Activated T-cell treated with anti-CD3 and anti-CD28 coated beads for 1 hour (primary cell): ENCODE measurements at regions not wholly inside any gene's neighbourhood (a gene's known extent, or its start where the extent isn't known, plus 50 kb on each side); places are given as distances from the start of the nearest gene placed in this dataset.
"Not testable (repeated sequence)": the region's sequence is repeated elsewhere in the genome, so short reads cannot be mapped to it uniquely, and the experiment has no call there.

Source experiments
- DNase-seq: peaks from one replicate; pipeline ENCODE4 v3.0.0-alpha.2; 2020; ENCODE audit warnings: low read depth

DNA sequence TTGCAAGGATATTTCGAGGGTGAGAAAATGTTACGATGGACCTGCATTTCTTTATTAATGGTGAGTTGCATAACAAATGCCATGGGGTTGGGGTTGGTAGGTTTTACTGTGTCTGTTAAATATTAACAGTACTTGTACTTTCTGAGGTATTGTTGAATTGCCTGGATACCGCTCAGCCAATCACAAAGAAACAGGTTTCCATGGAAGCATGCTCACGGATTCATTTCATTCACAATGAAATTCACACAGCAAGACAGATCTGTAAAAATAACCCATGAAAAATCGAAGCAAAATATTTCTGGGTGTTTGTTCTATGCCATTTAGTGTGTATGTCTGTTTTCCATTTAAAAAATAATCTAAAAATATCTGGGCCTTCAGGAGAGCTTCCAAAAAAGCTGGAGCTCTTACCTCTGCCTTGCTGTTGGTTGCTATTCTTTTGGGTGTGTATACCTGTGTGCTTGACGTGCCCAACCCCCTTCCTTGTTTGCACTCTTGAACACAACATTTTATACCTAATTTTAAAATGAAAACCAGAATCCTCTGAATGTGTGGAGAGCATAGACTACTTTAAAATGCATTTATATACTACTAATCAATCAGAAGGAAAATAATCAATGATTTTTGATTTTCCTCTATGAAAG, 479.8 kb upstream of the TBL1XR1 start:
- no peak for DNase-seq

DNA sequence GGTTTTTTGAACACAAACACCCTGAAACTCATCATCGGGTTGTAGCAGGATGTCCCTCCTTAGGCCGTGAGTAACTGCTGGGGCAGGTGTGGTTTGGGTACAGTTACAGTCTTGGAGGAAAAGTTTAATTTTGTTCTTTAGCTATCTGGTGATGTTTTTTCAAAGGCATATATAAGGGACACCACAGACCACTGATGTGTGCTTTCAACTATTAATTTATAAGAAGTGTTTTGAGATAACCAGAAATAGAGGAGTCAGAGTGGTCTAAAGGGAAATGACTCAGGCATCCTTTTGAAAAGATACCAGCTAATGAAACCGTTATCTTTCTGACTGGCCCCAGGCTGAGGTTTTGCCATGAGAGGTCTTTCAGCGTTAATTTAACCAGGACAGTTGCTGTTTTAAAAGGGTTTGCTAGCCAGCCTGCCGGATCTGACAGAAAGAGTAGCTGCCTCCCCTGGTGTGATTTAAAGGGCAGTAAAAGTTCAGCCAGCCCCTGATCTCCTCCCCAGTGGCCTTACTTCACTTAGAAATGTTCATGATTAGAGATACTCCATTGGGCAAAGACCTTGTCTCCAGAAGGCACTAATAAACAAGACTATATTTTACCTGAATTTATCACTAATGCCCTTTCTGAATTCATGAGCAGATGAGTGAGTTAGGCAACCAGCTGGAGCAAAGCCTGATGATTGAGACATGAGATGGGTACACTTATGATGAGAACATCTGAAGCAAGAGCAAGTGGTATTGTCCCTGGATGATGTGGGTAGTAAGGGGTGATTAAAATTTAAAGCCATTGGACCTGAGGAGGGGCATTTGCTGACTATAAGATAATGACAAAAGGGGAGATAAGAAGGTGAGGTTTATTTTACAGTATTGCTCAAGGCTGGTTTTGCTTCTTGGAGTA, 482.5 kb upstream of the TBL1XR1 start:
- DNase-seq: no peak

DNA sequence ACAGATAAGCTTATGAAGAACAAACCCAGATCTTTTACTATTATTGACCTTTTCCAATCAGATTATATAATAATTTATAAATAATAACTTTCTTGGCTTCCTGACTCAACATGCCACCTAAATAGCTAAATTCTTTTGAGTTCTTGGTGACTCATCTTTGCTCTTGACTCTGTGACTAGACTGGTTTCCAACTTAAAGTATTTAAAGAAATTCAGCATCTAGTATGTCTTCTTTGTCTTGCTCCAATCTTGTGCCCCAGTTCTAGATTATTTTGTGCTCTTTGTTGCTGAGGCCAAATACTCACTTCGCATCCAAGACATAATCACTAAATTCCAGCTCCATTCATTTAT, 483.2 kb upstream of the TBL1XR1 start:
- no peak for DNase-seq

DNA sequence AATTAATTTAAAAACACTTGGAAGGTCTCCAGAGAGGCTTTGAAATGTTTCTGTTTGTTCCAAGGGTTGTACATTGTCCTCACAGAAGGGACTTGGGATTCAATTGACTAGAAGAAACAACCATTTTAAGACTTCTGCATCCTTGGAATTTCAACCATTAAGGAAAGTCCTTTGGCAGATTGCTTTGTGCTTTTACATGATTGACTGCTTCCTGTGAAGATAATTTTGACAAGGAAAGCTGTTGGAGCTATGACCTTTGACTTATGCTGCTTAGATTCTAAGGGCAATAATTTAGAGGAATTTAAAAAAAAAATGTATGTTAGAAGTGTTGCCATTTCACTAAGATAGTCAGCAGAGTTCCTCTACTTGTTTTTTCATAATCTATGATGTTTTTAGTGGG, 483.9 kb upstream of the TBL1XR1 start:
- DNase-seq: no peak

DNA sequence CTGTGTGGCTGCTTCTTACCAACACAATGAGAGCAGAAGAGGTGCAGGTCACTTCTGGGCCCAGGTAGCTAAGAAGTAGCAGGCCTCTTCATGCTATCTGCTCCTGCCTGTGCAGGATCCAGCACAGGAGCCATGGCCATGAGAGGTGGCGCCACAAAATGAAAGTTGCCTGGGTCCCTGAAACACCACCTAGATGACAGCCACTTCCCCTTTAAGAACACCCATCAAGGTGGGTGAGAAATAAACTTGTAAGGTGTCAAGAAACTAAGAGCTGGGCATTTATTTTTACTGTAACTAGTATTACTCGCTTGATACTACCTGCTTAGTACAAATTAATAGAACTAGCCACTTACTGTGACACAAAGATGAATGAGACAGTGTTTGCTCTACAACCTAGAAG, 484.6 kb upstream of the TBL1XR1 start:
- DNase-seq: no peak

DNA sequence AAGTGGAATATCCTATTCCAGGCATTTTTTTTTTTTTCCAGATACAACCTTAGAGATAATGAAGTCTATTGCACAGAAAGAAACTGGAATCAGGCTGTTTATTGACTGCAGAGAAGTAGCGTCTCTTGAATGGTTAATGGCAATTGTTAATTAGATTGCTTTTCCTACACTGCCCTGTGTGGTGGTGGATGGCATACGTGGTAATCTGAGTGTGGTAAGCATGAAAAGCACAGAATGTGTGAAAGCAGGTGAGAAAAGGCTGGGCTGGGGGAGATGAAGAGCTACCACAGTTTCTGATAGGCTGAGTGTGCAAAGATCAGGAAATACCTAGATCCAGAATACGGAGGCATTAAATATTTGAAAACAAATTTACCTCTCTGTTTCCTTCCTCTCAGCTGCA, 486.3 kb upstream of the TBL1XR1 start:
- no peak for DNase-seq

DNA sequence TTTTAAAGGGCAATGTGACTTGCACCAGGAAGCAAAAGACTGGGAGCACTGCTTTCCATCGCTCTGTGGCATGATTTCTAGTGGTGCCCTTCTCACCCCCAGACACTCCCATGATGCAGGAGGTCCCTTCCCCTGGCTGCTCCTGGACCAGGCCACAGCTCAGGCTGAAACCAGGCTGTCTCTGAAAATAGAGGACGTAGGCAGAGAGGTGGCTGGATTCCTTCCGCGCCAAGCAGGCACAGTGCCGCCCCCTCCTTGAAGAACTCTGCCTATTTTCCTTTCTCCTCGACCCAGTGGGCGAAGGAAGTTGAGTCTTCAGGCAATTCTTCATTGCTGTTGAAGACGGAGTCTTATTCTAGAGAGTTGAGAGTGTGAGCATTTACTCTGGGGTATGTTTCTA, 489.4 kb upstream of the TBL1XR1 start:
- DNase-seq: no peak

DNA sequence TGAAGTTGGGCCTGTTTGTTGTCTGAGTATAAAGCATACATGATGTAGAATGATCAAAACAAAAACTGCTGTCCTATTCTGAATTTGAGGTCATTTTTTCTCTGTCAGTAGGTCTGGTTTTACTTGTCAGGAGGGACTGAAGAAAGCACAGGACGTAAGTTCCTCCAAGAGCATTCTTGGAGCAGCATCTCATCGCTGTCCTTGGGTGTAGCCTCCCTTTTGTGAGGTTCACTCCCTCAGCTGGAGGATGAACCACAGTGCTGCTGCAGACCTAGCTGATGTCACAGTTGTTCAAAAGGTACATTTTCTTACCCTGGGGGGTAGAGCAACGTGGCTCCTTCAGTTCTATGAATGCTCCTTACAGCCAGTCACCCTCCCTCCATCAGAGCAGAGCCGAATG, 490.0 kb upstream of the TBL1XR1 start:
- DNase-seq: no peak

DNA sequence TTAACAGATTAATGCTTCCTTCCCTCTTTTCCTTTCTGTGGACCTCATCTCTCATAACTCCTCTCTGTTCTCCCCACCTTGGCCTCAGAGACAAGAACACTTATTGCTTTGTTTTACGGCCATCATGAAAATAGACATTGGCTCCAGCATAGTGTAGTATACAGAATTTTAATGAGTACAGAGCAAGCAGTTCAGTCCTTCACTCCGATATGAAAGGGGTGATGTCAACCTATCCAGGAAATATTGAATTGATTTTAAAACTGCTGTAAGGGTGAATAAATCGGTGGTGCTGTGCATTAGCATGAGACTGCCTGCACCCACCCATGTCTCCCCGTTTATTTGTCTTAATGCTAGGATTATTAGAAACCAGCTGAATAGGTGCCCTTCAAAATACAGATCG, 490.9 kb upstream of the TBL1XR1 start:
- DNase-seq: no peak

DNA sequence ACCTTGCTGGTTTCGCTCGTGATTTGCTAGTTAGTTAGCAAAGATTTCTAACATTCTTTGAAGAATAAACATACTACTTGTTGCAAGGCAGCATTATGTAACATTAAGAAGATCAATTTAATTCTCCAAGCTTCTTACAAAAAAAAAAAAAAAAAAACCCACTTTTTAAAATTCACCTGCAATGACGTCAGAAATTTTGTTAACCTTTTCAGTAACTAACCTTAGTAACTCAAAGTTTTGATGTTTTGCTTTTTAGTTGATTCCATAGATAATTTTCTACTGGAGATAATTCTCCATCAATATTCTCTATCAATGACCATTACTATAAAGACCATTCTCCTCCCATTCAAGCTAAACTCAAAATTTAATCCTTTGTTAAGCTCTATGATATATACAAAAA, 491.8 kb upstream of the TBL1XR1 start:
- DNase-seq: no peak

DNA sequence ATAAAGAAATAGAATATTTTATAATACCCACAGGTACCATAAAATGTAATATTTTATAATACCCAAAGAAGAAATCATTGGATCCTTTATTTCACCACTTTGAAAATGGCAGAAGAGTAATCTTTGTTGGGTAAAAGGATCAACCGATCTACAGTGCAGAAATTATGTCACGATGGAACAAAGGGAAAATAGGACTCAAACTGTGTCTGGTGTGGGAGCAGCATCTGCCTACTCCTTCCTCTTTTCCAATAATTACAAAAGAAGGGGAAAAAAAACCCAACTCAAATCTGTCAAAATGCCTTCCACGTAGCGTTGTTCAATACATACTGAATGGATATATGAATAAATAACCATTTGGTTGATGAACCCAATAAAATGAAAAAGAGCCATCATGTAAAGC, 492.6 kb upstream of the TBL1XR1 start:
- no peak for DNase-seq

DNA sequence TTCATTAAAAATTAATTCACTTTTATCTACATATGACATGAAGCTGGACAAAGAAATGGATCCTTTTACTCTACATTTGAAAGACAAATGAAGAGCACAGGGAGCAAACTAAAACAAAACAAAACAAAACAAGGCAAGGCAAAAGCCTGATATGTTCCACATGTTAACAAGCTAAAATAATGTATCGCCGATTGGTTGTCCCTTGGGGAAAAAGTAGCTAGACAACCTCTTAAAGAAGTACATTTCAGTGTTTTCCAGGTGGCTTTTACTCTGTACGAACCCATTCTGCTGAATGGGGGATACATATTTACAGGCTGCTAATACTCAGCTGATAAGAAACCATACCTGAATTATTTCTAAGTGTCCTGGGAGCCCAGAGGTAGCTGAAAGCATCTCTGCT, 493.0 kb upstream of the TBL1XR1 start:
- DNase-seq: no peak

DNA sequence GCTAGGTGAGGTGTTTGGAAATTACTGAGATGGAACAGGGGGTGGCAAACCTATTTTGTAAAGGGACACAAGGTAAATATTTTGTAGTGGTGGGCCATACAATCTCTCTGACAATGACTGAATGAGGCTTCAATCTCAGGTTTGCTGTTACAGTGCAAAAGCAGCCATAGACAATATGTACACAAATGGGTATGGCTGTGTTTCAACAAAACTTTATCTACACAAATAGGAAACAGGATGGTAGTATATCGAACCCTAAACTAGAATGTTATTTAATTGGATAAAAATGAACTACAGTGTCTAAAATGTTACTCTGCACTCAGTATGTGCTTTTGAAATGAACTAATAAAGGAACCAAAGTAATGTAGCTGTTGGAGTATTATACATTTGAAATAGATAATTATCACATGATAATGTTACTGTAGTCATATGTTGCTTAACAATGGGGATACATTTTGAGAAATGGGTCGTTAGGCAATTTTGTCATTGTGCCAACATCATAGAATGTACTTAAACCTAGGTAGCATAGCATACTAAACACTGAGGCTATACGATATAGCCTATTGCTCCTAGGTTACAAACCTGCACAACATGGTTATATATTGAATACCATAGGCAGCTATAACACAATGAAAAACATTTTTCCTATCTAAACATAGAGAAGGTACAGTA, 495.2 kb upstream of the TBL1XR1 start:
- DNase-seq: no peak

DNA sequence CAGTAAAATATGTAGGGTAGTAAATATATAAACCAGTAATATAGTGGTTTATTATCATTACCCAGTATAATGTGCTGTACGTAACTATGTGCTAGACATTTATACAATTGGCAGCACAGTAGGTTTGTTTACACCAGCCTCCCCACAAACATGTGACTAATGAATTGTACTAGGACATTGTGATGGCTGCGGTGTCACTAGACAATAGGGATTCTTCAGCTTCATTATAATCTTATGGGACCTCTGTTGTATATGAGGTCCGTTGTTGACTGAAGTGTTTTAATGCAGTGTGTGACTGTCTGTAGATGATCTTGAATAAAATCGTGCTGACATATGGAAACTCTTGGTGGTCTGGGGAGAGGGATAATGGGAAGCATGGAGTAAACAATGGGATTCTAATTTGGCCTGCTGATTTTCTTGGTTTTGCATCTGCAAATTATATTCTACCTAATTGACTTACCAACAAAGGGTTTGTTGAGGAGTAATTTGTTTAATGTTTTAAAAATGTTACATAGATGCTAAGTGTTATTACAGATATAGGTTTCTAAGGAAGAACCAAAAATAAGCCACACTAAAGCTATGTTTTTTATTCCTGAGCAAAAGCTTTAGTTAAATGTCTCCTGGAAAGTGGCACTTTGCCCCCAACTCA, 496.5 kb upstream of the TBL1XR1 start:
- DNase-seq: no peak

DNA sequence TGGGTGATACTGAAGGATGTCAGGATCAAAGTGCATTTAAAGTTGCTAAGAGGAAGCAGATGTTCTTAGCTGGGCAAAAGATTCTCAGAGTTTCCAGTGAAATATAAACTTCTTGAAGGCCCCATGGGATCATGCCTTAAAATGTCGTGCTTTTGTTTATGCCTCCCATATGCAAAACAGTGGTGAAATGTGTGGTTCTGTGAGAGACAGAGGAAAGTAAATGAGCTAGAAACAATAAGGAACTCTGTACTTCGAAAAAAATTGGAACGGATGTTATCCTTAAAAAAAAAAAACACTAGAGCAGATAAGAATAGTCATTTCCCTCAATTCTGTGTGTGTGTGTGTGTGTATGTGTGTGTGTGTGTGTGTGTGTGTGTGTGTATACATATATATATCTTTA, 497.0 kb upstream of the TBL1XR1 start:
- no peak for DNase-seq

DNA sequence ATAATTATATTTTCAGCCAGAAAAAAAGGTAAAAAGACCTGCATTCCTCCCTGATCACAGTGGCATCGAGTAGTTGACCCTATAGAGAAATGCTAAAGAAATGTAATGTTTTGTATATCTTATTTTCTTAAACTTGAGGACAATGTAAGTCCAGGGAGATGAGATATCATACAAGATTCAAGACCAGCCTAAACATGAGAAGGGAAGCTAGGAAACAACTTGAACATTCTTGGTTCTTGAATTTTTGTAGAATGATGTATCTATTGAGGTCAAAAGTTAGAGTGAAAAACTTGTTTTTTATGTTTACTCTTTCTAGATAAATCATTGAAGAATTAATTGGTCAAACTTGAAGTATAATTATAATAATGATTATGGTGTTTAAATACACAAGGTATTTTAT, 497.7 kb upstream of the TBL1XR1 start:
- no peak for DNase-seq

DNA sequence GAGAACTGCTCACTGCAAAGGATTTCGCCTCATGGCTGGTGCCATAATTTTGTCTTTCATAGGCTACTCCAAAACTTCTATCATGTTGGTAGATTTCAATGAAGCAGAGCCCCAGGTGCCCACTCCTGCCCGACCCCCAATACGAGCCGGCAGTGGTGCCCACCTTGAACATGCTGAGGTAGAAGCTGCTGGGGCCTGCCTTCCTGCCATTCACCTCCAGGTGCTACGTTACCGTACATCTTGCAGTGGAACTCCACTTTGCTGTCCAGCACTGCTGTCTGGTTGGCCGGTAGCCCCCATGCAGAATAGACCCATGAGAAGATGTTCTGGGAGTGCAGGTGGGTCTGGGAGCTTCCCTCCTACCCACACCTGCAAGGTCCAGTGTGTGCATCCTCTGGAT, 502.8 kb upstream of the TBL1XR1 start:
- no peak for DNase-seq

DNA sequence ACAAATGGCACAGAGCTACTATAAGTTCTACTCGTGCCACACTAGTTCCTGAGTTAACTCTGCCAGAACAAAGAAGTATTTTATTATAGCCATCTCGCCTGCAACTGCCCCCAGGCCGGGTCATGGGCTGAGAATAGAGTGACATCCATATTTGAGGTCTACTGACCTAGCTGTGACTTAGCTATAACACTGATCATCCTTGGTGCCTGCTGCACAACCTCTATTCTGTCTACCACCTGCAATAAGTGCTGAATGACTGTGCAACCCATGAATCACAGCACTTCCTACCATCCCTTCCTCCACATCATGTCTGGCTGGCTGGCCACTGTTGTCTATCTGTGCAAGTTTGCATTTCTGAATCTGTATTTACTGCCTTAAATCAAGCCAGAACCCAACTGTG, 506.5 kb upstream of the TBL1XR1 start:
- DNase-seq: no peak

DNA sequence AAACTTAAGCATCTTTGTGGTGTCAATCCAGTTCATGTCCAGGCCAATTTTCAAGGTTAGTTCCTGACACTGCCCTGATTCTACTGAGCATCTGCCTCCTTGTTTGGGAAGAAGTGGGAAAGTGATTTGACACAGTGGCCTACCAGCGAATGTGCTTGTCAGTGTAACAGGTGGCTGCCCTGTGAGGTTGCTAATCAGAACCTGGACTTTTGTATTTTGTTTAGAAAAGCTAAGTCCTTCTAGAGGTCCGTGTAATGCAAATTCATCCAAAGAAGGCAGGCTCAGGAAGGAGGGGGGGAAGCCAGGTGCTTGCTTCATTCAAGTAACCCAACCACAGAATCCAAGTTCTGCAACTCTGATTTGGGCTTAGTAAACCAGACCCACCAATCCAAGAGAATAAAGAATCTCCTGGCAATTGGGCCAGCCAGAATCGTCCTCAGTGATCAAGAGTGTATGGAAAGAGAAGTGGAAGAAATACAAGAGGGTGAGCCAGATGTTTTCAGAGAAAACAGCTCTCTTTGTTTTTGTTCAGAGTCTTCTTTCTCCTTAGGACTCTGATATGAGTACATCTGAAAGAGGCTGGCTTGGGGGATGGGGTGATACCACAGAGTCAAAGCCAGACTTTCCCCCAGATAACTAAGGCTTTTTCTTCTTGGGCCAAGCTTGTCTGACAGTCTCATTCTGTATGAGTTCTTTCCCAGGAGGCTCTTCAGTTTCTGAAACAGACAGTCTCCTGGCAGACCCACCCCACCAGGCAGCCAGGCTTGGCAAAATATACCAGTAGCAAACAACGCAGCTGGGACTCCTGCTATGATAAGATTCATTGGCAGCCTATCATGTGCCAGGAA, 508.9 kb upstream of the TBL1XR1 start:
- no peak for DNase-seq

DNA sequence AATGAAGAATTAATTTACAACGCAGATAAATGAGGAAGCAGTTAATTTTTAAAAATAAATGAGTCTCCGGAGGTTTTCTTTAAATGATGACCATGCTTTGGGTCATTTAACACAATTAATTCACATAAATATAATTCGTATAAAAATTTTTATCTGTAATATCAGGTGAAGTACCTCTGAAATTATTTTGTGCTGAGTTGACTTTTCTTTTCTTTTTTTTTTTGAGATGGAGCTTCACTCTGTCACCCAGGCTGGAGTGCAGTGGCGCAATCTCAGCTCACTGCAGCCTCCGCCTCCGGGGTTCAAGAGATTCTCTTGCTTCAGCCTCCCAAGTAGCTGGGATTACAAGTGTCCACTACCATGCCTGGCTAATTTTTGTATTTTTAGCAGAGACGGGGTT, 512.2 kb upstream of the TBL1XR1 start:
- not testable (repeated sequence) for DNase-seq

DNA sequence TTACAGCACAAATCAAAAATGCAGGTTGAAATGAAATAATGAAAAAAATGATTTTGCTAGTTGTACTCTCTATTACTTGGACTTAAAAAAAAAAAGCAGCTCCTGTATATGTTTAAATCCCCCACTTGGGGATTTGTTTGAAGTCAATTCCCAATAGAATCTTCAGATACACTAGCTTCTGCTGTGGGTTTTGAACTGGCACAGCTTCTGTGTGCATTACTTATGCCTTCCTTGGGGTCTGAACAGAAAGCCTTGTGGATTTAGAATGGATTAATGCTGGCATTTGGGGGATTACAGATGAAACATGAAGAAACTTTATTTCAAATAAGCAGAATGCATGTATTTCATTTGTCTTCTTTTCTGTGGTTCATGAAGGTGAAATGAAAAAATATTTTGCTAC, 513.2 kb upstream of the TBL1XR1 start:
- no peak for DNase-seq

DNA sequence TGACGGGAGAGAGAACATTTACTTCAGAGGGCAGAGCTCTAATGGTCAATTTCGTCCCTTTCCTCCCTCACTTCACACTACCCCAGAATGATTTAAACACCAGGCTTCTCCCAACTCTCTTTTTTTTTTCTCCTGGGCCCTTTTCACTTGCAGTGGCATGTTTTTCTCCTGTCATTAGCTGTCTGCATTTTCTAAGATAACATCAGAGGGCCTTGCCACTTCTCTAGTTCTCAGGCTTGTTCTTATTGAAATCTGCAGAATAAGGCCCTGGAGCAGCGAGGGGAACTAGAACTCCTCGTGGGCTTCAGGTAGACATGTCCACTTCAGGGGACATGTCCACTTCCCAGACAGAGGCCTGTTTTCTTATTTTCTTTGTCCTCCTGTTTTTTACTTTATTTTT, 514.4 kb upstream of the TBL1XR1 start:
- no peak for DNase-seq
